HG03103 (cell line): ENCODE measurements at regions not wholly inside any gene's neighbourhood (a gene's known extent, or its start where the extent isn't known, plus 50 kb on each side); places are given as distances from the start of the nearest gene placed in this dataset.

Experiments
- ATAC-seq: cut with Tn5 transposase; IDR thresholded peaks from one replicate; pipeline ENCODE4 v1.9.1; 2021; ENCODE audit warnings: low read depth; ENCODE audit not compliant: unreplicated experiment

DNA sequence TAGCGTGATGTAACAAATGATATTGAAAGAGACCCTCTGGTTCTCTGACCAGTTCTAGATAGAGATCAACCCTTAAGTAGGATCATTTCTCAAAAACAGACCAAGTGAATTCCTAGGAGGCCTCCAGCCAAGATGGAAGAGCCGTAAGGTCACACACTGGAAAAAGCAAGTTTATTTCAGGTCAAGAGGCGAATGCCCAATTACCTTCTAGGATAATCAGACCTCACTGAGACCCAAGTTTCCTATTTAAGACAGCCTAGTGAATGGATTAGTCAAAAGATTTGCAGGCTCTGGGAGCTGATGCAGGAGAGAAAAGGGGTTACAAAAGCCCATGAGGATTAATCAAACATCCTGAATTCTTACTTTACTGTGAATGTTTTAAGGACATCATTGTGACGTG is 486.1 kb upstream of the NRP1 start:
- ATAC-seq: no peak

DNA sequence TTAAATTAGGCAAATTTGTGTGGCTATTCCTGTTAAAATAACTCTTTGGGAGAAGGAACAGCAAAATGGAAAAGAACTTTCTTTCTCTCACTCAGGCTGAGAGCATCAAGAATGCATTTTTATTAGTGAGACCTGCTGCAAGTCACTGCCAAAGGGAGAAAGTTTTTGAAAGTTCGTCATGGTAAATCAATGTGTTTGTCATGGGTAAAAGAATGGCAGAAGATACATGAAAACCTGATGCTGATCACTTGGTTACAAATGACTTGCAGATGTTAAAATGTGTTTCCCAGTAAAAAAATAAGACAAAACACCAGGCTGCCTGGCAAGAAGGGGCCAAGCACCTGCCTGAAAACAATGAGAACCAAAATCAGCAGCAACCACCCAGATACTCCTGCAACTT is 484.7 kb upstream of the NRP1 start:
- no peak for ATAC-seq

DNA sequence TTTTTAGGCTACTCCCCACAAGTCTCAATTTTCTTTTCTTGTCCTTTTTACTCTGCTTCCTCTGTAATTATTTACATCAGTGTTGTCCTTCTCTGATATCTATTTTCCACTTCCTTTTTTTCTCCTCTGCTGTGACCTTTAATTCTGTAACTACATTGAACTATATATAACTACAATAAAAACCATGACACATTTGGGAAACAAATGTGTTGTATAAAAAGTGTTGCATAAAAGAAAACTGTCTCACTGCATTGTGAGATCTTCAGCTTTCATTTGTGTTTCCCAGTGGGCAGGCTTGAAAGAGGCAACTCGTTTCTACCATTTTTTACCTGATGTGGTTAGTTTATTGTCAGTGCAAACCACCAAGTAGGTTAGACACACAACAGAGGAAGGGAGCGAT is 483.9 kb upstream of the NRP1 start:
- ATAC-seq: no peak

DNA sequence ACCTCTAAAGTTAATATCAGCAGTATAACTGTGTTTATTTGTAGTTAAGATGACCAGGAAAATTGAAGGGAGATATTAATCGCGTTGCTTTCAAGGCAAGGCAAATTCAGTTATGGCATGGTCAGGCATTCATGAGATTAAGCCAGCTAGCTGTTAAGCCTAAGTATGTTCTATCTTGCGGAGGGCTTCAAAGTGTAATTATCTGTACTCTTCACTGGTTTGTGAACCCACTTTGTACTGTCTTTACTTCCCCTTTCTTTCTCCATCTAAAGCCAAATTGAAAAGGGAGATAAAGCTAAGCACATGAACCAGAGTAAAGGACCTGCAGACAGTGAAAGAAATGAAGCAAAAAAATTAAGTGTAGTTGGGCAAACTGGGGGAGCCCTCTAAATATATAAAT is 483.1 kb upstream of the NRP1 start:
- ATAC-seq: no peak

DNA sequence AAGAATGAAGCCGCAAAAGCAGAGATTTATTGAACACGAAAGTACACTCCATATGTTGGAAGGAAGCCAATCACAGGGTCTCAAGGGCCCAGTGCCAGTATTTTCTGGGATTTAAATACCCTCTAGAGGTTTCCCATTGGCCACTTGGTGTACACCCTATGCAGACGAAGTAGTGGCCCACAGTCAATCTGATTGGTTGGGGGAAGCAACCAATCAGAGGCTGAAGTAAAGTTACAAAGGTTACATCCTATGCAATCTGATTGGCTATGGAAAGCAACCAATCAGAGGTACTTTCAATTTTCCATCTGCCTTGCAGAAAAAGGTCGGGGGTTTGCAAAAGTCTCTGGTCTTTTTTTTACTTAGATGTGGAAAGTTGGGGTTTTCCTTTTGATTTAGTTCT is 481.3 kb upstream of the NRP1 start:
- ATAC-seq: no peak

DNA sequence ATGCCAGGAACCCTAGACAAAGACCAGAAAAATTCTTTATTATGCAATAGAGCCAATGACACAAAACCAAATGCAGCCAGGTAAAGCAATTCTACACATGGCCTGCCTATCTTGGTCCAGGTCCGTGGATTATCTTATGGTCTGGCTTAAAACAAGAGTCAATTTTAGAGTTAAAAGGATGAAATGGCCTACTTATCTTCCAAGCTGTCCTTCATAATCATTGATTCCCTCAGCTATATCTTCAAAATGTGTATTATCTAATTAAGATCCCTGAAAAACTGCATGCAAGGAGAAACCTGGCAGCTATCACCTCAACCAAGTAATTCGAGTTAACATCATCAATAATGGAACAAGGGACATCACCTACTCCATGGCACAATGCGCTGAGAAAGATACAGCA is 479.4 kb upstream of the NRP1 start:
- ATAC-seq: no peak

DNA sequence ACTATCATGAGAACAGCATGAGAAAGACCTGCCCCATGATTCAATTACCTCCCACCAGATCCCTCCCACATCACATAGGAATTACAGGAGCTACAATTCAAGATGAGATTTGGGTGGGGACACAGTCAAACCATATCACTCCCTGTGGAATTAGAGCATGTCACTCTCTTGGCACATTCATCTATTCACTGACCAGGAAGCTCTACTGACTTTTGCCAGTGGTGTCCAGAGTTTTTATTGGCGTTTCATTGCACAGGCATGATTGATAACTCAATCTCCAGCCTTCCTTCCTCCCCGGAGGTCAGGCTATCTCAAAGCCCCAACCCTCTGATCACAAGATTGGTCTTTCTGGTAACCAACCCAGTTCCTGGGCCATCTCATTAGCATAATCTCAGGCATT is 478.9 kb upstream of the NRP1 start:
- no peak for ATAC-seq

DNA sequence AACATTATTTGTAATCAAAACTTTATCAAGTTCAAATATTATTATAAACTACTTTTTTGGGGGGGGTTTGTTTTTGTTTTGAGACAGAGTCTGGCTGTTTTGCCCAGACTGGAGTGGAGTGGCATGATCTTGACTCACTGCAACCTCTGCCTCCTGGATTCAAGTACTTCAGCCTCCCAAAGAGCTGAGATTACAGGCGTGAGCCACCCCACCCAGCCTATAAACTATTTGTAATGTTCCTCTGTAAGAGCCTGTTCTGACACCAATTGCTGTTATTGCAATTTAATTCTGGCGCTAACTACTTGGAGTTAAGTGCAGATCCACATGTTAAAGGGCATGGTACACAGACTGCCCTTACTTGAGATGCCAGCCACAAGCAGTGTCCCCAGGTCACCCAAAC is 478.1 kb upstream of the NRP1 start:
- ATAC-seq: no peak

DNA sequence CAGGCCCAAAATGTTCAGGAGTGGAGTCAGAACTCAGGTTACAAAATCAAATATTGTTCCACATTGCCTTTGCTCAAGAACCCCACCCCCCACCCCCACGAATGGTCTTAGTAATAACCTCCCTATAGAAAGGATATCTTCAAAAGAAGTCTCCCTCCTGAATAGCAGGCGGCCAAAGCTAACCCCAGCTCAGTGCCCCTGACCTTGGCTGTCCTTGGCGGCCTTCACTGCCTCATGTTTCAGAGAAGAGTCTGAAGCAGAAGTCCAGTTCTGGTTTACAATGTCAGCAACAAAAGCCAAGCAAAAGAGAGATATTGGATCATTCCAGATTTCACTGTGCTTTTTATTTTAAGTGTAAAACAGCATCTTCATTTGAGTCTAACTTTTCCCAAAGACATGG is 476.5 kb upstream of the NRP1 start:
- ATAC-seq: no peak

DNA sequence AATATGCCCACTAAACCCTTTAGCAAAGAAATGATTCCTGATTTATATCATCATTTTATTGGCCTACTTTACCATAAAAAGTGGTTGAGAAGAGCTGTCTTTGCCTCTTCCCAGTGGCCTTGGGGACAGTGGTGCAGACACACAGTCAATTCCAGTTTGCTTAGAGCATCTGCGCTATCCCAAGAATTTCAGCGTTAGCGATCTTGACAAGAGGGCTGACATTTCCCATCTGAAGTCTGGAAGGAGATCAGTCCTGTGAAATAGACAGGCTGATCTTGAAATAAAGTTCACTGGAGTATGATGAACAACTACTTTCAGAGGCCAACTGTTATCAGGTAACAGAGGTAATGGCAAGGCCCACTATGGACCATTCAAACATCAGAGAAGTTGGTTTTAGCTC is 475.3 kb upstream of the NRP1 start:
- ATAC-seq: no peak

DNA sequence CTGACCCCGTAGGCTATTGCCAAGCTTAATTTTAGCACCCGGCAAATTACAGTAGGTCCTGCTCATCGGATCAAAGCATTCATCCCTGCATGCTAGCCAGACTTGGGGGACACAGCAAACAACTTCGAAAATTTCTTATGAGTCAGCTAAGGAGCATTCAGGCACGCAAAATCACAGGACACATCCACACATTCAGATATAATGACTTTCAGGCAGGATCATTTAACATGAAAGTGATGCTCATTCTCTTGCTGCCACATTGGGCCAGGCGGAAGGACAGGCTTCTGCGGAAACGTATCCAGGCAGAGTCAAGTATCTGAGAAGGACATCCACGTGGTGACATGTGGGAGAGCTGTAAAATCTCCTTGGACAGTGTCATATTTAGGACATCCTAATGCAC is 474.0 kb upstream of the NRP1 start:
- ATAC-seq: no peak

DNA sequence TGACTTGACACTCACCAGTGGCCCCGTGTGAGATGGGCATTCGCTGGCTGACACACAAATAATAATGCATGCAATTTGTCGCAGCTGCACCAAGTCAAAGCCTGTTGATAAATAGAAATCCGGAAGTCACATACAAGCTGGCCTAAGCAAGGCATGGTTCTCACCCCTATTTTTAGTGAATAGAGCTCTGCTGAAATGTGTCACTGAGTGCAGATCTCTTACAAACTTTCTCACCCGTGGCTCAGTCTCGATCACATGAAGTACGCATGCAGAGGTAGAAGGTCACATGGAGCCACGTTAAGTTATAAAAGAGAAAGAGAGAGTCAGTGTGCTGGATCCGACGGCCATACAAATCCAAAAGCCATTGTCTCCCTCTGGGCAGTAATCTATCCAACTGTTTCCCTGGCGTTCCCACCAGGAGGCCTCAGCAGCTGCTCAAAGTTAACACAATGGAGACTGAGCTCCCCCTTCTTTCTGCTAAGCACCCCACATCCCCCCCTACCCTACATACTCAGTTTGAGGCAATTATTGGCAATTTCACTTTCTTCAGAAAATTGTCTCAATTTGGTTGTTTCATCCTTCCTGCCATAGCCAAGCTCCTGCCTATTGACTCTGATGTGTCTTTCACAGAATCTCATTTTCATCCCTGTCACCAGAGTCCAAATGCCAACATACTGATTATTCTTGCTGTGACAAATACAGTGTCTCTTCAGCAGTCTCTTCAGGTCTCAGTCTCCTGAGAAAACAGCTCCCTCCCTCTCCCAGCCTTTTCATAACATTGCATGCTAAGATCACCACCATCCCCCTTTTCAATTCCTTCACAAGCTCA is 473.3 kb upstream of the NRP1 start:
- no peak for ATAC-seq

DNA sequence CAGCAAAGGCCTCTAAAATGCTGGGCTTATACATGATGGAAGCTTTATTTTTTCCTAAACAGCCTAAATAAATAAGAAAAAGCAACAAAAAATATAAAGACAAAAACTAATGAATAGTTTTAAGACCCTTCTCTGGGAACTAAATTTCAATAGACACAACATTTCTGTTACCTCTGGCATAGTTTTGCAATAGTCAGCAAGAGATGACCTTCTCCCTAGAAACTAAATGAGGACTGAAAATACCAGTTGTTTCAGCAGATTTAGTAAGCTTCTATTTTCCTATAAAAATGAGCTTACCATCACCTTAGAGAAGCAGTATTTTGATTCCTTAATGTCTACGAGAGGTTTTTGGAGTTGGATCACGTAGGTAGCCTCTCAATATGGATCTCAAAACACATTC is 471.4 kb upstream of the NRP1 start:
- no peak for ATAC-seq

DNA sequence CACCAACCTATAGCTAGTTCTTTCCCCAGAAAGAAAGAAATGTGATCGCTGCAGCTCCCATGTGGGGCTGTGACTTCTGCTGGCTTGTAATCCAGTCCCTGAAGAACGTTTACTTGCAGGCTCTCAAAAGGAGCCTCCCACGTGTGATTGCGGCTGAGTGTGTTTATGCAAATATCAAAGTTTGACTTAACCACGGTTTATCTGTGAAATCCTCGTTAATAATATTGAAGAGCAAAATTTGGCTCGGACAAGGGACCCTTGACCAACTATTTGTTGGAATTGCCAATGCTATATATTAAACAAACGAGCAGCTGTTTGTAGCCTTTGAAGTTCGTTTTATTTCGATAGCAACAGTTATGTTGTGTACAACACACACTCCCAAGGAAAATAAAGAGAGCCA is 470.1 kb upstream of the NRP1 start:
- no peak for ATAC-seq

DNA sequence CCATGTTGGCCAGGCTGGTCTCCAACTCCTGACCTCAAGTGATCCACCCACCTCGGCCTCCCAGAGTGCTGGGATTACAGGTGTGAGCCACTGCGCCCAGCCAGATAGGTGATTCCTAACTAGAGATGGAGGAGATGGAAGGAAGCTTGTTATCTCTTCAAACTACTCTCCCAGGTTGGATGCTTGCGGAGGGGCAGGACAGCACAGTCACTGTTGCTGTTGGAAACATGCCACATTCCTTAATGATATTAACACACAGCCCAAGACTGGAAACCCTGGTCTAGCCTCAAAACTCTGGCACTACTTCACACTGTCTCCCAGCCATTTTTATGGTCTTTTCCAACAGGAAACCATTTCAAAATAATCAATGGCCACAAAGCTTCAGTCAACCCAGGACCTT is 468.8 kb upstream of the NRP1 start:
- ATAC-seq: no peak

DNA sequence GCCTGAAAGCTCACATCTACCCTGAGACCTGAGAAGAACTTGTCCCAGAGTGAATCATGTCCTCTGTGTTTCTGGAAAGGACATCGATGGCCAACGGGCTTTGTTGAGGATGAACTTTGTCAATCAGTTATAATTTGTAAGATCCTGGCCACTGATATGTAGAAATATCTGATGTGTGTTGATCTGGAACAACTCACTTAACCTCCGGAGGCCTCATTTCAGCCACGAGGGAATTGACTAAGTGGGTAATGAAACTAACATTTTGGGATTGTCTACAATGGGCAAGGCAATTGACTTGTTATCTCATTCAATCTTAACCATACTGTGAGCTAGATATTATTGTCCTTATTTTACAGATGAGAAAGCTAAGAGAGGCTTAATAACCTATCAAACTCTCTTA is 468.1 kb upstream of the NRP1 start:
- no peak for ATAC-seq

DNA sequence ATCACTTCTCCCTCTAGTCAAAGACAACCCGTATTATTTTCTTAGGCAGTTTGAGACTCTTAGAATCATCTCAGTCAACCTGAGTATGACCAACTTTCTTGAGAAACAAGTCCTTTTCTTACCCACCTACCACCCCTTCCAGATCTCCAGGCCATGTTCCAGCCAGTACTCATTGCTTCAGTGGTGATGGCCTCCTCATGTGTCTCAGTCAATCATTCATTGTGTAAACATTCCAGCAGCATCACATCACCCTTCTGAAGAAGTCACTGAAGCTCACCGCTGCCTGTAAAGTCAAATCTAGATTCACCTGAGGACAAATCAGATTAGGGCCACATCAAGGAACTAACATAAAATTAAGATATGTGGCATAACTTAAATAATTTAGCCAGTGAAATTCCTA is 467.2 kb upstream of the NRP1 start:
- ATAC-seq: no peak

DNA sequence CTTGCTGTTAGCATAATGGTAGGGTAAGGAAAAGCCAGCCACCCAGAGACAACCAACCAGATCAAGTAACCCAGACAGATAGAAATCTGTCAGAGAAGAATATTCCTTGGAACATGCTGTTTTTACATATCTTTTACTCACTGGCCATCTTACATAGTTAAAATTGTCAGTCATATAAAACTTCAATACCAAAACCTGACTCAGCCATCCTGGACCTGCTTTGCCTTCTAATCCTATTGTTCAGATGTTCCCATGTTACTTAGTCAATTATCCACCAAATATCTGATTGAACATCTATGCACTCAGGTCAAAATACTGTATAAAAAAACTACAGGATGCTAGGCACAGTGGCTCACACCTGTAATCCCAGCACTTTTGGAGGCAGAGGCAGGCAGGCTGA is 466.5 kb upstream of the NRP1 start:
- ATAC-seq: no peak

DNA sequence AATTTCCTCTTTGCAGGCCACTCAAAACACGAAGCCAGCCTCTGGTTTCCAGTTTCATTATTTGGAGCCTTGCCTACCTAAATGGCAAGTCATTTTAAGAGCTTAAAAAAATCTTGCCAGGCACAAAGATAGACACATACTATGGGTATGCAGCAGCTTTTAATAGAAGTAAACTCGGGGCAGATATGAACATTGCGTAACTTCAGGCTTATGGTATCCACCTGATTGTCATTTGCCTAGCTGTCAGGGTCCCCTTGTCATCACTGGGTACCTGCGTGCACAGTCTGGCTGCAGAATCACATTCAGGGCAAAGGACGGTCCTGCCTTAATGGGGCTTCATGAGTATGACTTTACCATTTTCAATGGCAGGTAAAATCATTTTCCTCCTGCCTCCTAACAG is 466.1 kb upstream of the NRP1 start:
- no peak for ATAC-seq

DNA sequence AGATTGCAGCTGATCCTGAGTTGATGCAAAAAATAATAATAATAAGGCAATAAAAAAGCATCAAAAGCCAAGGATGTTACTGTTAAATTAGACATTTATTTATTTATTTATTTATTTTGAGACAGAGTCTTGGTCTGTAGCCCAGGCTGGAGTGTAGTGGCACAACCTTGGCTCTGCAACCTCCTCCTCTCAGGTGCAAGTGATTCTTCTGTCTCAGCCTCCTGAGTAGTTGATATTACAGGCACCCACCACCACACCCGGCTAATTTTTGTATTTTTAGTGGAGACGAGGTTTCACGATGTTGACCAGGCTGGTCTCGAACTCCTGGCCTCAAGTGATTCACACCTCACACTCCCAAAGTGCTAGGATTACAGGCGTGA is 465.5 kb upstream of the NRP1 start:
- no peak for ATAC-seq

DNA sequence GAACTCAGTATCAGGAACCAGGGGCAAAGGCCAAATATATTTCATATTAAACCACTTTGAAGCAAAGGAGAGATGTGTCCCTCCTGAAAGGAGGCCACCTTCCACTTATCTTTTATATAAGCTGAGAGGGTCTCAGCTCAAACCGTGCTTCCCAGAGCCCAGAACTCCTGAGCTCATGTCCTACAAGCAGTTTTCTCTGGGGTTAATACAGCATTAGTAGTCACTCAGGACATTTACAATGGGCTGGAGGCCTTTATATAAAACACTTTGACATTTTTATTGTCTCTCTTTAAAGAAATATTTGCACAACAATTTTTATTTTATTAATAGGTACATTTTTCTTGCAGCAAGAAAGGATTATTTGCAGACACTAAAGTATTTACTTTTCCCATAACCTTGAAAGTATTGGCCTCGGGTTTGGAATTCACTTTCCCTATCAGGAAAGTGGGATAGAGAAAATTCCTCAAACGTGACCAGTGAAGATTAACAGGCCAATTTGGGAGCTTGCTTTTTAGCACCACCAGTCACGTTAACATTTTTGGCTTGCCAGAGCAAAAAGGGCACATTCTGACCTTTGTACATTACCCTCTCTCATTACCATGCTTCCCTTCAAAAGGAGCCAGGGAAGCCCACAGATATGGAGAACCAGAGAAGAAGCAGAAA is 464.9 kb upstream of the NRP1 start:
- ATAC-seq: no peak

DNA sequence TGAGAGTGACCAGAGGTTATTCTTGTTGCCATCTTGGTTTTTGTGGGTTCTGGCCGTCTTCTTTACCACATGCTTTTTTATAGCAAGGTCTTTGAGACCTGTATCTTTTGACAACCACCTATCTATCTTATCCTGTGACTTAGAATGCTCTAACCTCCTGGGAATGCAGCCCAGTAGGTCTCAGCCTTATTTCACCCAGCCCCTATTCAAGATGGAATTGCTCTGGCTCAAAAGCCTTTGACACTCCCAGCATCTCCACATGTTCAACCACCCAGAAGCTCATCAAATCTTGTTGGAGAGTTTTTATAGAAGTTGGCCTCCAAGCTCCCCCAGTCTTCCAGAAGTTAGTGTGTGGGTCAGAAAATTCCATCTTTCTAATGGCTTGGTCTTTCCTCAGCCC is 464.3 kb upstream of the NRP1 start:
- no peak for ATAC-seq

DNA sequence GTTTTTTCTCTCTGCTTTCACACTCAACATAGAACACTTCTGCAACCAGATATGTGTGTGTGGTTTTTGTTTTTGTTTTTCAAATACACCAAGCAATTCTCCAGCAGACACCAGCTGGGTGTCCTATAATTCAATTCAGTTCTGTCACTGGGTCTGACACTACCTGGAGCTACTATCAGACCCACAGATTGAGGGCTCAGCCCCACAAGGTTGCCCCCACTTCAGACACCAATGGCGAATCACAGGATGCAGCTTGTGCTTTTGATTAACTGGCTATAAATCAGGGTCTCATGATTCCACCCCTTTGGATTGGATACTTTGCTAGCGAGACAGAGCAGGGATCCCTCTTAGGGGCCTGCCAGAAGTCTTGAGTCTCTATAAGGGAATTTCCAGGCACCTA is 462.2 kb upstream of the NRP1 start:
- ATAC-seq: no peak
